T-helper 2 cell treated with Interferon-gamma antibody and Interleukin-4, amounts not matched to agents 100 ng/mL and 5 ng/mL, for 36 hours (primary cell): ENCODE measurements at regions not wholly inside any gene's neighbourhood (a gene's known extent, or its start where the extent isn't known, plus 50 kb on each side); places are given as distances from the start of the nearest gene placed in this dataset.

Experiments
- intact Hi-C: fragments of 100-400 bp; cut with micrococcal nuclease; formaldehyde crosslinking; loops from one replicate; pipeline ENCODE4 v1.15.1; 2023

- intact Hi-C loops, result no loop called here
Measured at GRCh38 chr5:167228134-167228533, 1063.3 kb upstream of the WWC1 start.

GRCh38 chr5:167229751-167230150 lies 1061.7 kb upstream of the WWC1 start:
- intact Hi-C loops, result no loop called here

- intact Hi-C loops, result no loop called here
Measured at GRCh38 chr5:167230414-167230813, 1061.0 kb upstream of the WWC1 start.

GRCh38 chr5:167232675-167233311 lies 1058.7 kb upstream of the WWC1 start:
- intact Hi-C loops, result no loop called here

GRCh38 chr5:167233507-167234220 lies 1057.8 kb upstream of the WWC1 start:
- intact Hi-C loops, result no loop called here

- intact Hi-C loops, result no loop called here
Measured at GRCh38 chr5:167241436-167242067, 1049.9 kb upstream of the WWC1 start.

GRCh38 chr5:167242701-167243100 lies 1048.7 kb upstream of the WWC1 start:
- intact Hi-C loops, result no loop called here

- intact Hi-C loops, result no loop called here
Measured at GRCh38 chr5:167243463-167243862, 1048.0 kb upstream of the WWC1 start.

GRCh38 chr5:167244583-167244982 lies 1046.9 kb upstream of the WWC1 start:
- intact Hi-C loops, result no loop called here

- intact Hi-C loops, result no loop called here
Measured at GRCh38 chr5:167245868-167246267, 1045.6 kb upstream of the WWC1 start.

GRCh38 chr5:167247816-167248215 lies 1043.6 kb upstream of the WWC1 start:
- intact Hi-C loops, result no loop called here

- intact Hi-C loops, result no loop called here
Measured at GRCh38 chr5:167248257-167248656, 1043.2 kb upstream of the WWC1 start.

- intact Hi-C loops, result no loop called here
Measured at GRCh38 chr5:167250996-167251395, 1040.4 kb upstream of the WWC1 start.

GRCh38 chr5:167254132-167254531 lies 1037.3 kb upstream of the WWC1 start:
- intact Hi-C loops, result no loop called here

- intact Hi-C loops, result no loop called here
Measured at GRCh38 chr5:167255926-167256325, 1035.5 kb upstream of the WWC1 start.

- intact Hi-C loops, result no loop called here
Measured at GRCh38 chr5:167259806-167260205, 1031.6 kb upstream of the WWC1 start.

GRCh38 chr5:167261309-167262100 lies 1029.9 kb upstream of the WWC1 start:
- intact Hi-C loops, result no loop called here

- intact Hi-C loops, result no loop called here
Measured at GRCh38 chr5:167263185-167263584, 1028.3 kb upstream of the WWC1 start.

- intact Hi-C loops, result no loop called here
Measured at GRCh38 chr5:167264348-167264747, 1027.1 kb upstream of the WWC1 start.

GRCh38 chr5:167268337-167268736 lies 1023.1 kb upstream of the WWC1 start:
- intact Hi-C loops, result no loop called here

GRCh38 chr5:167269146-167269545 lies 1022.3 kb upstream of the WWC1 start:
- intact Hi-C loops, result no loop called here

- intact Hi-C loops, result no loop called here
Measured at GRCh38 chr5:167271081-167271480, 1020.4 kb upstream of the WWC1 start.
